H1 (cell line): ENCODE measurements at regions not wholly inside any gene's neighbourhood (a gene's known extent, or its start where the extent isn't known, plus 50 kb on each side); places are given as distances from the start of the nearest gene placed in this dataset.

Source experiments
- ASH2L ChIP-seq: fragments of 200-600, 300-600 bp; sonication (generic); IDR thresholded peaks from one replicate; pipeline ENCODE4 v1.7.1; 2017; ENCODE audit warnings: low read length
- BACH1 ChIP-seq: IDR thresholded peaks from 2 replicates; pipeline ENCODE4 v1.6.1; 2012; ENCODE audit warnings: low read length, improper control_type of control experiment
- BCL11A ChIP-seq, 2 experiments: IDR thresholded peaks; one replicate each; pipeline ENCODE4 v1.6.1; 2011; ENCODE audit warnings: low read depth in 2 of 2, low read length in 2 of 2, mild to moderate bottlenecking in 2 of 2
- CTBP2 ChIP-seq: IDR thresholded peaks from 2 replicates; pipeline ENCODE4 v1.7.0; 2011; ENCODE audit warnings: borderline replicate concordance, mild to moderate bottlenecking, moderate library complexity, mixed read lengths, low read length; ENCODE audit not compliant: insufficient read depth, insufficient read length
- EGR1 ChIP-seq: IDR thresholded peaks from 2 replicates; pipeline ENCODE4 v1.6.1; 2011; ENCODE audit warnings: low read depth, low read length, borderline replicate concordance
- TBP ChIP-seq: IDR thresholded peaks from 2 replicates; pipeline ENCODE4 v1.6.1; 2011; ENCODE audit warnings: low read depth, low read length, improper control_type of control experiment

DNA sequence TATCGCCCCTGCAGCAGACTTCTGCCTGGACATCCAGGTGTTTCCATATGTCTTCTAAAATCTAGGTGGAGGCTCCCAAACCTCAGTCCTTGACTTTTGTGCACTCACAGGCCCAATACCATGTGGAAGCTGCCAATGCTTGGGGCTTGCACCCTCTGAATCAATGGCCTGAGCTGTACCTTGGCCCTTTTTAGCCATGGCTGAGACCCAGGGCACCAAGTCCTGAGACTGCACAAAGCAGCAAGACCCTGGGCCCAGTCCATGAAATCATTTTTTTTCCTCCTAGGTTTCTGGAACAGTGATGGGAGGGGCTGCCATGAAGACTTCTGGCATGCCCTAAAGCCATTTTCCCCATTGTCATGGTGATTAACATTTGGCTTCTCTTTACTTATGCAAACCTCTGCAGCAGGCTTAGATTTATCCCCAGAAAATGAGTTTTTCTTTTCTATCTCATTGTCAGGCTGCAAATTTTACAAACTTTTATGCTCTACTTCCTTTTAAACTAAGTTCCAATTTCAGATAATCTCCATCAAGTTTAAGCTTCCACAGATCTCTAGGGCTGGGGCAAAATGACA is 1445.8 kb upstream of the FLRT2 start (continued):
- TF ChIP-seq EGR1 (no peak), CTBP2 (no peak), ASH2L (no peak), BACH1 (no peak), TBP (no peak), BCL11A (IDR thresholded peaks at IDR 0.05; ENCODE audit: low read depth in 2 of 2, low read length in 2 of 2) (no peak)
